D341Med (cell line): ENCODE measurements at regions not wholly inside any gene's neighbourhood (a gene's known extent, or its start where the extent isn't known, plus 50 kb on each side); places are given as distances from the start of the nearest gene placed in this dataset.
"Not testable (repeated sequence)": the region's sequence is repeated elsewhere in the genome, so short reads cannot be mapped to it uniquely, and the experiment has no call there.

ENCODE experiments used
- DNase-seq: peaks from one replicate; pipeline ENCODE4 v3.0.0; 2012; ENCODE audit warnings: low spot score

DNA sequence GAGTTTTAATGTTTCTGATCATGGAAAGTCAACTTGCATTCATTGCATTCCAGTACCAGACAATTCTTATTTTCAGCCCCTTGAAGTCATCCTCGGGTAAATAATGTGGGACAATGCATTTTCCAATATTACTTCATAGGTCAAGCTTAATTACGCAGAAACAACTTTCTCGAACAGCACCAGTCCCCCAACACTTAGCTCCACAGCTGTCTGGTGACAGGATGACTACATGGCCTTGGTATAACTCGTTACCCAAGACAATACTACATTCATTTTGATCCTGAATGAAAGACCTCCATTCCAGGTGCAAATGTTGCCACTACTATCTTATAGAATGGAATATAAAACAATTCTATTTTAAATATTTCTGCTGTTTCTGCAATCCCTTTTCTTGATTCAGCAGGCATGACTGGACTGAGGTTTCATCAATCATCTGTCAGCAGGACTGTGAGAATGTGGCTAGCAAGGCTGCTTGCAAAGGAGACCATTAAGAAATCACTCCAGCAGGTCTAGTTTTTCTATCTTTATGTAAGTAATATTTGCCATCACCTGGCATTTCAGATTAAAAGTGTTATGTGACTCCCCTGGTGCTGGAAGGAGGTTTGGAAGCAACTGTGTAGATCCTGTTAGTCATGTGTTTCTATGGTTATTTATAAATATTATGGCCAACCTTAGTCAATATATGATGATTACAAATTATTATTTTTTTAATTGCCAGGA, 147.9 kb downstream of the HAO1 start:
- DNase-seq = no peak

DNA sequence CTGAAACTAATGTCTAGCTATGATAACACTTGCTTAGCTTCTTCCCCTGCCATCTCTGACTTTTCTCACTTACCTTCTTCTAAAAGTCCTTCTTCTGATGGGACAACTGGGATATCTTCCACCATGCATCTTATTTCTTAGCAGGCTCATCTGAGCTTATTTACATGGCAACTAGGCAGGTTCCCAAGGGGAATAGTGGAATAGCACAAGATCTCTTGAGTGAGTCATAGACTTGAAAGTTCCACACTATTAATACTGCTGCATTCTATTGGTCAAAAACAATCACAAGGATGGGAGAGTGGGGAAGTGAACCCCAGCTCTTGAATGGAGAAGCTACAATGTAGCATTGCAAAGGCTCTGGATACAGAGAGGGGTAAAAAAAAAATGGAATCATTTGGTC, 142.1 kb downstream of the HAO1 start:
- no peak for DNase-seq

DNA sequence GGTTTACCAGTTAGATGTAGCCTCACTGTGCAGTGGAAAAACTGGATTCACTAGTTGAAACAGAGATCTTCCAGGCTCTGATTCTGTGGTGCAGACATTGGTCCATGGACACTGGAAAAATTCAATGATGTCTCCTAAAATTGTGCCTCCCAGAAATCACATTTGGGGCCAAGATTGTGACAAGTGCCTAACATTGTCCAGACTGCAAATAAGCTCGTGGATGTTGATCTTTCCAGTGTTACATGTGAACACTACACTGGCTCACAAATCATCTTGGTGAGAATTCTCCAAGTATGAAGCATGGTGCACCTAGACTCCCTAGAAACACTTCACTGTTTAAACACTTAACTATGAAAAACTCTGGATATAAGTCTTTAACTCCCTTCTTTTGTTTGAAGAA, 140.4 kb downstream of the HAO1 start:
- DNase-seq = no peak

DNA sequence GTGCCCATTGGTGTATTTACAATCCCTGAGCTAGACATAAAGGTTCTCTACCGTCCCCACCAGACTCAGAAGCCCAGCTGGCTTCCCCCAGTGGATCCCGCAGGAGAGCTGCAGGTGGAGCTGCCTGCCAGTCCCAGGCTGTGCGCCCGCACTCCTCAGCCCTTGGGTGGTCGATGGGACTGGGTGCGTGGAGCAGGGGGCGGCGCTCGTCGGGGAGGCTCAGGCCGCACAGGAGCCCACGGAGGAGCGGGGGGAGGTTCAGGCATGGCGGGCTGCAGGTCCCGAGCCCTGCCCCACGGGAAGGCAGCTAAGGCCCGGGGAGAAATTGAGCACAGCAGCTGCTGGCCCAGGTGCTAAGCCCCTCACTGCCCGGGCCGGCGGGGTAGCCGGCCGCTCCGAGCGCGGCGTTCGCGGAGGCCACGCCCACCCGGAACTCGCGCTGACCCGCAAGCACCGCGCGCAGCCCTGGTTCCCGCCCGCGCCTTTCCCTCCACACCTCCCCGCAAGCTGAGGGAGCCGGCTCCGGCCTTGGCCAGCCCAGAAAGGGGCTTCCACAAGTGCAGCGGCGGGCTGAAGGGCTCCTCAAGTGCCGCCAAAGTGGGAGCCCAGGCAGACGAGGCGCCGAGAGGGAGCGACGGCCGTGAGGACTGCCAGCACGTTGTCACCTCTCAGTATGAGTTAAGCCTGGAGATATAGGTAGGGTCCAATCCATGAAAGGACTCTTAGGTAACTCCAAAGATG, 136.7 kb downstream of the HAO1 start:
- not testable (repeated sequence) for DNase-seq

DNA sequence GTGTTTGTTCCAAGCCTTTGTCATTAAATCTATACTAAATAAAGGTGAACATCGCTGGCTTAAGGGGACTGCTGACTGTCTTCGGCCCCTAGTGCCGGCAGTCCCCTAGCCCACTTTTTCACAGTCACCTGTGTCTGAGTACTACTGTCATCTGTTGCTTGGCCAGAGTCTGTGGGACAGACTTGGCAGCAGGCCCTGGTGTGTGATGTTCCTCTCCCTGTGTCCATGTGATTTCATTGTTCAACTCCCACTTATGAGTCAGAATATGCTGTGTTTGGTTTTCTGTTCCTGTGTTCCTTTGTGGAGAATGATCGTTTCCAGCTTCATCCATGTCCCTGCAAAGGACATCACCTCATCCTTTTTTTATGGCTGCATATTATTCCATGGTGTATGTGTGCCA, 133.4 kb downstream of the HAO1 start:
- DNase-seq = no peak

DNA sequence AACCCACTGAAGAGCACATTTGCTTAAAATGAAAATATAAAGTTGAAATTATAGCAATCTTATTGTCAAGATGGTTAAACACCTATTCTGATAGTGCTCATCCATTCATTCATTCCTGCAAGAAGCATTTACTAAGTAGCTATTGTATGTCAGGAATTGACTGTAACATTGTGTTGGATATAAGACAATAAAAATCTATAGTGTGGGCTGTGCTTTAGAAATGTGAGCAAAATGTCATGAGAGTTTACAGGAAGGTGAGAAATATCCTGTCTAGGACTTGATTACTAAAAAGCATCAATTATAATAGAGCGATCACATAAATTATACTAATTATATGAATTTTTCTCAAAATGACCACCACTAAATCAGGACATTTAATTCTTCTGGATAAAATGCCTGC, 123.0 kb downstream of the HAO1 start:
- DNase-seq = no peak

DNA sequence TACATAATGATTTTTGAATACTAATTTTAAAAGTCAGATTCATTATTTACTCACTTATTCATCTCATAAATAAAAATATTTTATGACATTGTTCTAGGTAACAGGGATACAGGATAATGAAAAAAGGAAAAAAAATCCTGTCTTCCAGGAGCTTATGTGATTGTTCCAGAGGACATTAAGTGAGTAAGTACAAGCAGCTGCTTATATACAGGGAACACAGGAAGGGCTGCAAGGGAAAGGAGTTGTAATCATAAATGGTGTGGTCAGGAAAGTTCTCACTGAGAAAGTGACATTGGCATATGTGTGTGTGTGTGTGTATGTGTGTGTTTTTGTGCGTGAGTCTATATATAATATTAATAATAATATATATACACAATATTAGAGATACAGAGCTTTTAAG, 121.8 kb downstream of the HAO1 start:
- DNase-seq = no peak

DNA sequence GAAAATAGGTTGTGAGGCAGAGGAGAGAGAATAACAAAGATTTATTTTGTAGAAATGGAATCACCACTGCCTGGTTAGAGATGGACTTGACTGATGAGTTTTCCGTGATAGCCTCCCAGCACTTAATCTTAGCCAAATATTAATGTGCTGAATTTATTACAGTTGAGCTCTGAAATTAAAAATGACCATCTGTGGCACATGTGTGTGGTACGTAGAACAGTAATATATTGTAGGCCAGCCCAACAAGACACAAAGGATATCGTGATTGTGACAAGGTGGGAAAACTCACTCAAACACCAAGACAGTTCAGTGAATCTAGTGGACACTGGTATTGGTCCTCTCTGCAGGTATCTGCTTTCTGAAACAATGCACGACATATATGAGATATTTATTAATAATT, 119.4 kb downstream of the HAO1 start:
- DNase-seq = no peak

DNA sequence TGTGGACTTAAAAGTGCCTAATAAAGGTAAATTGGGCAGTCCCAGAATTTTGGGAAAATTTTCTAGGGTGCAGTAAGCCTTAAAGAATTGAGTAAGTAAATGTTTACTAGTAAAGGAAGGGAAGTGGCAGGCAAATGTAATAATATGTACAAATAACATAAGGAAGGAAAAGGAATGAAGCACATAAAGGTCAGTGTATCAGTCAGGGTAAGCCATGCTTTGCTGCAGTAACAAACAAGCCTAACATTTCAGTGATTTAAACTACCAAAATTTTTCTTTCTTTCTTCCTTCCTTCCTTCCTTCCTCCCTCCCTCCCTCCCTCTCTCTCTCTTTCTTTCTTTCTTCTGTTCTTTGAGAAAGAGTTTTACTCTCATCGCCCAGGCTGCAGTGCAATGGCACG, 117.5 kb downstream of the HAO1 start:
- no peak for DNase-seq

DNA sequence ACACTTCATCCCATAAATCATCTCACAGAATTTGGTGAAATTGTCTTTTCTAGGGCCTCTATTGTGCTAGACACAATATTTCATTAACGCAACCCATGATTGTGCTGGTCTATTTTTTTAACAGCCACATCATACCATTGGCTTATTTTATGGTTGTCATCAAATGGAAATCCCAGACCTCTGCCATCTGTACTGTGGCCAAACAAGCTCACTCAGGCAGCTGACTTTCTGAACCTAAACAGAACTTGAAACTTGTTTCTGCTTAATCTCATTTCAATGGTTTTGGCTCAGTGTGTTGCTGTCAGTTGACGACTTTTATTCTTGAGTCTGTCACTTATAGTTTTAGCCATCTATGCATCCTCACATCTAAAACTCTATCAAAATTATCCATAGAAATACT, 111.8 kb downstream of the HAO1 start:
- no peak for DNase-seq

DNA sequence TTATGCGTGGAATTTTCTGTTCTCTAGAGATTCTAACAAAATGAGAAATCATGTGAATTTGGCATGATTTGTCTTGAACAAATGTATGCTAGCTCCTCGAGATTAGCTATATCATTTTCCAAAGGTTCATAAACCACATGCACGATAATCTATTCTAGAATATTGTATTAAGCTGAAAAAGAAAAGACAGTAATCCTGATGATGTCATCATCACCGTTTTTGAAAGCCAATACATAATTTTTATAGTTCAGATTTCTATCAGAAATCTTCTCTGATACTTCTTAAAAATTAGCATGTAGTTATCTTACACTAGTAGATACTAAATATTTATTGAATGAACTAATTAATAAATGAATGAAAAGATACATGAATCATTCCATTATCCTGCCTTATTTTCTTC, 111.2 kb downstream of the HAO1 start:
- no peak for DNase-seq

DNA sequence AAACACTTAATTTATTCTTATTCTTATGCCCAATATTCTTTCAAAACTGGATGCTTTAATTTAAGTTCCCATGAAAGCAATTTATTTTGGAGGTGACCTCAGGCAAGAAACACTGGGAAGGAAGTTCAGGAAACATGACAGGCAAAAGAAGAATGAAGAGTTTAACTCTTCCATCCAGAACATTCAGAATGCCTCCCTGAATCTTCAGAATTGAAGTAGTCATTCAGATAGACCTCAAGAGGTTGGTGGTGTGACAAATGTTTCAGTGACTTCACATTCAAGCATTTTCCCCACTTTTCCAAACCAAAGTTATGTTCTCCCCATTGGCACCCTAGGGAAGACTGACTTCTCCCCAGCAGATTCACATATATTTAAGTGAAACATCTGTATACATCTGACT, 110.5 kb downstream of the HAO1 start:
- no peak for DNase-seq
